ENCODE measurements at regions not wholly inside any gene's neighbourhood (a gene's known extent, or its start where the extent isn't known, plus 50 kb on each side); places are given as distances from the start of the nearest gene placed in this dataset.

- DNase-seq (ENCODE audit: low read depth, low spot score) = no peak
Observed at GRCh38 chr5:7955476-7955875, 86.5 kb downstream of the MTRR start.

GRCh38 chr5:7957329-7957728, 88.4 kb downstream of the MTRR start:
- DNase-seq (ENCODE audit: low read depth, low spot score) = no peak

- DNase-seq (ENCODE audit: low read depth, low spot score) = no peak
Observed at GRCh38 chr5:7960142-7960541, 91.2 kb downstream of the MTRR start.

GRCh38 chr5:7961540-7961939, 92.6 kb downstream of the MTRR start:
- DNase-seq (ENCODE audit: low read depth, low spot score) = no peak

- DNase-seq (ENCODE audit: low read depth, low spot score) = no peak
Observed at GRCh38 chr5:7970816-7971215, 101.9 kb downstream of the MTRR start.

- no peak for DNase-seq (ENCODE audit: low read depth, low spot score)
Observed at GRCh38 chr5:7976411-7977190, 107.7 kb downstream of the MTRR start.

- DNase-seq (ENCODE audit: low read depth, low spot score) = no peak
Observed at GRCh38 chr5:7978114-7978513, 109.2 kb downstream of the MTRR start.

GRCh38 chr5:7978991-7979390, 110.0 kb downstream of the MTRR start:
- DNase-seq (ENCODE audit: low read depth, low spot score) = no peak

GRCh38 chr5:7980881-7981280, 111.9 kb downstream of the MTRR start:
- DNase-seq (ENCODE audit: low read depth, low spot score) = no peak

GRCh38 chr5:7983433-7983832, 114.5 kb downstream of the MTRR start:
- DNase-seq (ENCODE audit: low read depth, low spot score) = no peak

- no peak for DNase-seq (ENCODE audit: low read depth, low spot score)
Observed at GRCh38 chr5:7991125-7991821, 122.3 kb downstream of the MTRR start.

- no peak for DNase-seq (ENCODE audit: low read depth, low spot score)
Observed at GRCh38 chr5:7995688-7996294, 126.8 kb downstream of the MTRR start.

GRCh38 chr5:8005416-8005815, 136.5 kb downstream of the MTRR start:
- DNase-seq (ENCODE audit: low read depth, low spot score) = no peak

GRCh38 chr5:8012131-8012977, 143.4 kb downstream of the MTRR start:
- no peak for DNase-seq (ENCODE audit: low read depth, low spot score)

- no peak for DNase-seq (ENCODE audit: low read depth, low spot score)
Observed at GRCh38 chr5:8013948-8014710, 145.2 kb downstream of the MTRR start.

GRCh38 chr5:8019719-8020218, 150.8 kb downstream of the MTRR start:
- no peak for DNase-seq (ENCODE audit: low read depth, low spot score)

GRCh38 chr5:8020861-8021514, 152.0 kb downstream of the MTRR start:
- no peak for DNase-seq (ENCODE audit: low read depth, low spot score)

GRCh38 chr5:8028243-8028642, 159.3 kb downstream of the MTRR start:
- DNase-seq (ENCODE audit: low read depth, low spot score) = no peak

- DNase-seq (ENCODE audit: low read depth, low spot score) = no peak
Observed at GRCh38 chr5:8033261-8033660, 164.3 kb downstream of the MTRR start.

- DNase-seq (ENCODE audit: low read depth, low spot score) = no peak
Observed at GRCh38 chr5:8034852-8035251, 165.9 kb downstream of the MTRR start.
